ENCODE measurements at regions not wholly inside any gene's neighbourhood (a gene's known extent, or its start where the extent isn't known, plus 50 kb on each side); places are given as distances from the start of the nearest gene placed in this dataset.
A peak's percentile ranks its signal among the peaks of the same experiment; 100 is the strongest.

- H3K27ac ChIP-seq = no peak overlapping the region
- no peak for TF ChIP-seq CTCF (IDR thresholded peaks at IDR 0.05)
- no peaks in the 10 kb centered on the region for H3K27me3 ChIP-seq
- no peak overlapping the region for H3K4me3 ChIP-seq
- no peaks in the 10 kb centered on the region for H3K36me3 ChIP-seq
- no peaks in the 10 kb centered on the region for H3K9me3 ChIP-seq
- no peak for DNase-seq (ENCODE audit: low spot score)
- H3K4me1 ChIP-seq = peaks cover 0 to 10% of the 10 kb centered on the region in 2 donors
Observed at GRCh38 chr21:27382404-27382803, 415.5 kb upstream of the ADAMTS5 start.

GRCh38 chr21:27380303-27380702, 413.4 kb upstream of the ADAMTS5 start:
- Histone ChIP-seq H3K4me3 (no peak overlapping the region), H3K36me3 (no peaks in the 10 kb centered on the region), H3K9me3 (no peaks in the 10 kb centered on the region), H3K27ac (no peak overlapping the region), H3K4me1 (peaks cover 0 to 10% of the 10 kb centered on the region in 2 donors), H3K27me3 (no peaks in the 10 kb centered on the region)
- DNase-seq (ENCODE audit: low spot score) = no peak
- no peak for TF ChIP-seq CTCF (IDR thresholded peaks at IDR 0.05)

- no peaks in the 10 kb centered on the region for H3K36me3 ChIP-seq
- TF ChIP-seq CTCF (IDR thresholded peaks at IDR 0.05) = no peak
Observed at GRCh38 chr21:27379354-27379753, 412.5 kb upstream of the ADAMTS5 start.

GRCh38 chr21:27372381-27372780, 405.5 kb upstream of the ADAMTS5 start:
- Histone ChIP-seq H3K27me3 (no peaks in the 10 kb centered on the region), H3K36me3 (no peaks in the 10 kb centered on the region), H3K9me3 (no peaks in the 10 kb centered on the region), H3K4me1 (peaks cover 0 to 26% of the 10 kb centered on the region in 2 donors), H3K4me3 (no peak overlapping the region), H3K27ac (no peak overlapping the region)
- no peak for DNase-seq (ENCODE audit: low spot score)
- TF ChIP-seq CTCF (IDR thresholded peaks at IDR 0.05) = no peak

More at GRCh38 chr21:27379354-27379753, 412.5 kb upstream of the ADAMTS5 start:
- Histone ChIP-seq H3K4me3 (no peak overlapping the region), H3K4me1 (peaks cover 0 to 10% of the 10 kb centered on the region in 2 donors), H3K27me3 (no peaks in the 10 kb centered on the region), H3K9me3 (no peaks in the 10 kb centered on the region), H3K27ac (no peak overlapping the region)
- no peak for DNase-seq (ENCODE audit: low spot score)

GRCh38 chr21:27371975-27372331, 405.1 kb upstream of the ADAMTS5 start:
- TF ChIP-seq CTCF (IDR thresholded peaks at IDR 0.05) = no peak
- DNase-seq (ENCODE audit: low spot score) = no peak
- Histone ChIP-seq H3K27ac (peak overlapping the region in 1 of 2 donors; percentile 19), H3K4me1 (peaks cover 0 to 26% of the 10 kb centered on the region in 2 donors), H3K4me3 (no peak overlapping the region), H3K36me3 (no peaks in the 10 kb centered on the region), H3K9me3 (no peaks in the 10 kb centered on the region), H3K27me3 (no peaks in the 10 kb centered on the region)
